ENCODE measurements at regions not wholly inside any gene's neighbourhood (a gene's known extent, or its start where the extent isn't known, plus 50 kb on each side); places are given as distances from the start of the nearest gene placed in this dataset.

GRCh38 chr2:122180972-122181371, 425.5 kb downstream of the TSN start:
- TF ChIP-seq CTCF (conservative IDR thresholded peaks at IDR 0.05) (no peak), EZH2 (IDR thresholded peaks at IDR 0.05; ENCODE audit: low read depth) (no peak)

Measured in PC-9 (cell line).